ENCODE measurements at regions not wholly inside any gene's neighbourhood (a gene's known extent, or its start where the extent isn't known, plus 50 kb on each side); places are given as distances from the start of the nearest gene placed in this dataset.

- H3K9me3 ChIP-seq (ENCODE audit: insufficient read depth, low read length), result no peaks in the 10 kb centered on the region
- H3K4me3 ChIP-seq (ENCODE audit: insufficient read depth, low read length, poor library complexity, severe bottlenecking), result no peak overlapping the region
- no peak overlapping the region for H3K9ac ChIP-seq (ENCODE audit: low read length)
- TF ChIP-seq CTCF (IDR thresholded peaks at IDR 0.05; ENCODE audit: insufficient read depth, low read length, poor library complexity, severe bottlenecking), result no peak
- no peak for TF ChIP-seq EZH2phosphoT487 (conservative IDR thresholded peaks at IDR 0.05; ENCODE audit: low read length)
- no peak overlapping the region for H2AFZ ChIP-seq (ENCODE audit: low read depth, low read length, severe bottlenecking)
- no peaks in the 10 kb centered on the region for H4K20me1 ChIP-seq (ENCODE audit: low read depth, low read length)
- no peak overlapping the region for H3K4me2 ChIP-seq (ENCODE audit: low read depth, low read length, poor library complexity, severe bottlenecking)
- H3F3A ChIP-seq (ENCODE audit: insufficient read depth), result no peaks in the 10 kb centered on the region
- H3K9me2 ChIP-seq (replicated peaks; ENCODE audit: insufficient read depth, low read length), result no peaks in the 10 kb centered on the region
- H3K79me2 ChIP-seq (ENCODE audit: insufficient read depth, low read length), result no peaks in the 10 kb centered on the region
- no peaks in the 10 kb centered on the region for H3K27me3 ChIP-seq (ENCODE audit: low read length)
- no peak overlapping the region for H3K27ac ChIP-seq (ENCODE audit: low read depth, low read length)
- no peaks in the 10 kb centered on the region for H3K36me3 ChIP-seq (ENCODE audit: low read length)
These were observed 313.8 kb upstream of the AKR1E2 start for GRCh38 chr10:4512196-4512595.

DNA sequence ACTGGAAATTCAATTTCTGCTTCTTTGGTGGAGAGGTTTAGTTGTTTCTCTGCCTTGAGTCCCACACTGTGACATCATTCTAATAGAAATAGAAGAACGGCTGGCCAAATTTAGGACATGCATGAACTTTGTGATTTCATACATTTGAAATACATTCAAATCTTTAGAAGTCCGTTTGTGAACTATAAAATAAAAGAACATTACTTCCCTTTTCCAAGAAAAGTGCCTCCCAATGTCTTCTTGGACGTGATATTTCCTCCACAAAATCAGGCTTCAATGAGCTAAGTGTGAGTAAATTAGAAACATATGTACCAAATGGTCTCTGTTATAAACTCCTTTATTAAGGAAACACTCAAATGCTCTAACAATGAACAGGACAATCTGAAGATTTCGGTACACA, 314.5 kb upstream of the AKR1E2 start:
- Histone ChIP-seq H3K9me3 (ENCODE audit: insufficient read depth, low read length) (no peaks in the 10 kb centered on the region), H3K9ac (ENCODE audit: low read length) (no peak overlapping the region), H2AFZ (ENCODE audit: low read depth, low read length, severe bottlenecking) (no peak overlapping the region), H4K20me1 (ENCODE audit: low read depth, low read length) (no peaks in the 10 kb centered on the region), H3K27me3 (ENCODE audit: low read length) (no peaks in the 10 kb centered on the region), H3K27ac (ENCODE audit: low read depth, low read length) (no peak overlapping the region), H3F3A (ENCODE audit: insufficient read depth) (no peaks in the 10 kb centered on the region), H3K79me2 (ENCODE audit: insufficient read depth, low read length) (no peaks in the 10 kb centered on the region), H3K36me3 (ENCODE audit: low read length) (no peaks in the 10 kb centered on the region), H3K4me2 (ENCODE audit: low read depth, low read length, poor library complexity, severe bottlenecking) (no peak overlapping the region), H3K9me2 (replicated peaks; ENCODE audit: insufficient read depth, low read length) (no peaks in the 10 kb centered on the region), H3K4me3 (ENCODE audit: insufficient read depth, low read length, poor library complexity, severe bottlenecking) (no peak overlapping the region)
- TF ChIP-seq CTCF (IDR thresholded peaks at IDR 0.05; ENCODE audit: insufficient read depth, low read length, poor library complexity, severe bottlenecking) (no peak), EZH2phosphoT487 (conservative IDR thresholded peaks at IDR 0.05; ENCODE audit: low read length) (no peak)

GRCh38 chr10:4509405-4509804, 316.6 kb upstream of the AKR1E2 start:
- Histone ChIP-seq H3K9ac (ENCODE audit: low read length) (no peak overlapping the region), H3K9me2 (replicated peaks; ENCODE audit: insufficient read depth, low read length) (no peaks in the 10 kb centered on the region), H3K36me3 (ENCODE audit: low read length) (no peaks in the 10 kb centered on the region), H2AFZ (ENCODE audit: low read depth, low read length, severe bottlenecking) (no peak overlapping the region), H3F3A (ENCODE audit: insufficient read depth) (no peaks in the 10 kb centered on the region), H3K27me3 (ENCODE audit: low read length) (no peaks in the 10 kb centered on the region), H3K79me2 (ENCODE audit: insufficient read depth, low read length) (no peaks in the 10 kb centered on the region), H3K4me2 (ENCODE audit: low read depth, low read length, poor library complexity, severe bottlenecking) (no peak overlapping the region), H3K4me3 (ENCODE audit: insufficient read depth, low read length, poor library complexity, severe bottlenecking) (no peak overlapping the region), H4K20me1 (ENCODE audit: low read depth, low read length) (no peaks in the 10 kb centered on the region), H3K27ac (ENCODE audit: low read depth, low read length) (no peak overlapping the region), H3K9me3 (ENCODE audit: insufficient read depth, low read length) (no peaks in the 10 kb centered on the region)
- no peak for TF ChIP-seq CTCF (IDR thresholded peaks at IDR 0.05; ENCODE audit: insufficient read depth, low read length, poor library complexity, severe bottlenecking)
- TF ChIP-seq EZH2phosphoT487 (conservative IDR thresholded peaks at IDR 0.05; ENCODE audit: low read length), result no peak

DNA sequence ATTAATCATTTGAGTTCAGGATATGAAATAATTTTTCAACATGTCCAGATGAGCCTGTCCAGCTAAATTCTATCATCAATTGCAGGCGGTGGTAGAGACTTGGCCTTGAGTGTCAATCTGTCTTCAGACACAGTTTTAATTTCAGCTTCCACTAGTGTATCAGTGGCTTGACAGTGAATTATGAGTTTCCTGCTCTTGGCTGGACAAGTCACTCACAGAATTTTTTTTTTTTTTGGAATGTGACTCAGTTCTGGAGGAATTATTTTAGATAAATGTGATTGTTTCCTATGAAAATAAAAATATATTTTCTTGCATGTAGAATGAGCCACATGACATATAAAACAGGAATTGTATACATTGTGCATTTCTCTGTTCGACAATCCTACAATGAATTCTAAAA, 319.9 kb upstream of the AKR1E2 start:
- no peaks in the 10 kb centered on the region for H4K20me1 ChIP-seq (ENCODE audit: low read depth, low read length)
- no peaks in the 10 kb centered on the region for H3K79me2 ChIP-seq (ENCODE audit: insufficient read depth, low read length)
- H3F3A ChIP-seq (ENCODE audit: insufficient read depth), result no peaks in the 10 kb centered on the region
- H3K9ac ChIP-seq (ENCODE audit: low read length), result no peak overlapping the region
- no peak for TF ChIP-seq CTCF (IDR thresholded peaks at IDR 0.05; ENCODE audit: insufficient read depth, low read length, poor library complexity, severe bottlenecking)
- TF ChIP-seq EZH2phosphoT487 (conservative IDR thresholded peaks at IDR 0.05; ENCODE audit: low read length), result no peak
- H3K36me3 ChIP-seq (ENCODE audit: low read length), result no peaks in the 10 kb centered on the region
- H3K9me3 ChIP-seq (ENCODE audit: insufficient read depth, low read length), result no peaks in the 10 kb centered on the region
- no peak overlapping the region for H3K4me3 ChIP-seq (ENCODE audit: insufficient read depth, low read length, poor library complexity, severe bottlenecking)
- H3K4me2 ChIP-seq (ENCODE audit: low read depth, low read length, poor library complexity, severe bottlenecking), result no peak overlapping the region
- H2AFZ ChIP-seq (ENCODE audit: low read depth, low read length, severe bottlenecking), result no peak overlapping the region
- no peak overlapping the region for H3K27ac ChIP-seq (ENCODE audit: low read depth, low read length)
- H3K9me2 ChIP-seq (replicated peaks; ENCODE audit: insufficient read depth, low read length), result no peaks in the 10 kb centered on the region
- no peaks in the 10 kb centered on the region for H3K27me3 ChIP-seq (ENCODE audit: low read length)
